IMR-90 (cell line): ENCODE measurements at regions not wholly inside any gene's neighbourhood (a gene's known extent, or its start where the extent isn't known, plus 50 kb on each side); places are given as distances from the start of the nearest gene placed in this dataset.

Experiments used
- ATAC-seq: fragments of 200-7000 bp; cut with Tn5 transposase; 2 replicates; pipeline ENCODE4 v1.9.1; 2020; ENCODE audit warnings: low read depth, mild to moderate bottlenecking, moderate library complexity
- BruUV-seq: library from RNA; stranded (reverse); fragments of 400-500 nt; replicated peaks from 2 replicates; lab custom pipeline; 2021; lab: Mats Ljungman, UMichigan
- CTCF ChIA-PET: fragments of 300-600 bp; formaldehyde crosslinking; extraction: SDS; loops from one replicate; lab custom pipeline; 2021; ENCODE audit warnings: antibody characterized with exemption; lab: Yijun Ruan, JAX
- POLR2A ChIA-PET: fragments of 300-600 bp; sonication (Branson Sonifier 250); formaldehyde crosslinking; loops from one replicate; lab custom pipeline; 2022; ENCODE audit warnings: antibody characterized with exemption; ENCODE audit not compliant: unreplicated experiment; lab: Charles Lee
- DNase-seq: peaks from one replicate; pipeline ENCODE4 v3.0.0; 2013
- H2AFZ ChIP-seq: replicated peaks from 2 replicates; pipeline ENCODE3; 2013; ENCODE audit warnings: low read length, mild to moderate bottlenecking; ENCODE audit not compliant: poor library complexity
- H2AK5ac ChIP-seq: 2 replicates; pipeline ENCODE4 v1.6.1; 2013; ENCODE audit warnings: low read depth, low read length, inconsistent platforms
- H2AK9ac ChIP-seq: replicated peaks from 2 replicates; pipeline ENCODE3; 2013; ENCODE audit warnings: mild to moderate bottlenecking, low read depth, low read length, moderate library complexity; ENCODE audit not compliant: poor library complexity
- H2BK120ac ChIP-seq: 2 replicates; pipeline ENCODE4 v1.6.1; 2013; ENCODE audit warnings: low read depth, low read length, inconsistent platforms
- H2BK15ac ChIP-seq: 3 replicates; pipeline ENCODE4 v1.6.1; 2013; ENCODE audit warnings: low read depth, low read length, inconsistent platforms
- H2BK20ac ChIP-seq: 2 replicates; pipeline ENCODE4 v1.6.1; 2013; ENCODE audit warnings: low read depth, mild to moderate bottlenecking, inconsistent platforms, low read length, moderate library complexity
- H2BK5ac ChIP-seq: 2 replicates; pipeline ENCODE4 v1.6.1; 2013; ENCODE audit warnings: mild to moderate bottlenecking, low read depth, low read length, inconsistent platforms; ENCODE audit not compliant: poor library complexity, severe bottlenecking
- H3K14ac ChIP-seq: replicated peaks from 2 replicates; pipeline ENCODE4 v1.6.1; 2013; ENCODE audit warnings: low read depth, low read length, inconsistent platforms
- H3K18ac ChIP-seq: 2 replicates; pipeline ENCODE4 v1.6.1; 2013; ENCODE audit warnings: low read depth, low read length, control low read depth
- H3K23ac ChIP-seq: 2 replicates; pipeline ENCODE4 v1.6.1; 2013; ENCODE audit warnings: low read depth, low read length, inconsistent platforms
- H3K27ac ChIP-seq: 2 replicates; pipeline ENCODE4 v1.5.1; 2013; ENCODE audit warnings: mild to moderate bottlenecking, control low read depth, low read length; ENCODE audit not compliant: insufficient read depth
- H3K27me3 ChIP-seq: 2 replicates; pipeline ENCODE4 v1.6.1; 2013; ENCODE audit warnings: low read length; ENCODE audit not compliant: control insufficient read depth, insufficient read depth
- H3K36me3 ChIP-seq: 2 replicates; pipeline ENCODE4 v1.6.1; 2013; ENCODE audit warnings: low read length, mixed read lengths; ENCODE audit not compliant: control insufficient read depth, insufficient read depth
- H3K4ac ChIP-seq: 2 replicates; pipeline ENCODE4 v1.6.1; 2013; ENCODE audit warnings: low read depth, low read length, inconsistent platforms
- H3K4me1 ChIP-seq: 2 replicates; pipeline ENCODE4 v1.6.1; 2013; ENCODE audit warnings: low read length, mixed read lengths; ENCODE audit not compliant: control insufficient read depth, insufficient read depth
- H3K4me2 ChIP-seq: 2 replicates; pipeline ENCODE4 v1.6.1; 2013; ENCODE audit warnings: low read depth, mild to moderate bottlenecking, control low read depth, low read length, moderate library complexity
- H3K4me3 ChIP-seq: 2 replicates; pipeline ENCODE4 v1.5.1; 2013; ENCODE audit warnings: low read depth, mild to moderate bottlenecking, control low read depth, low read length, moderate library complexity; ENCODE audit not compliant: insufficient read depth
- H3K56ac ChIP-seq: 2 replicates; pipeline ENCODE4 v1.6.1; 2013; ENCODE audit warnings: low read length, inconsistent platforms; ENCODE audit not compliant: insufficient read depth; ENCODE audit errors: extremely low read depth
- H3K79me1 ChIP-seq, 2 experiments: 2 replicates each; pipeline ENCODE4 v1.6.1; 2013; ENCODE audit warnings: low read length in 2 of 2, inconsistent platforms in 1 of 2, low read depth in 1 of 2
- H3K9ac ChIP-seq: 2 replicates; pipeline ENCODE4 v1.6.1; 2013; ENCODE audit warnings: low read depth, low read length, control low read depth
- H3K9me1 ChIP-seq: 2 replicates; pipeline ENCODE4 v1.6.1; 2013; ENCODE audit warnings: low read length, inconsistent platforms; ENCODE audit not compliant: insufficient read depth
- H3K9me3 ChIP-seq: 2 replicates; pipeline ENCODE4 v1.6.1; 2013; ENCODE audit warnings: low read length; ENCODE audit not compliant: control insufficient read depth, insufficient read depth
- H4K20me1 ChIP-seq: 2 replicates; pipeline ENCODE4 v1.6.1; 2013; ENCODE audit warnings: low read length, inconsistent platforms; ENCODE audit not compliant: insufficient read depth
- H4K5ac ChIP-seq: 2 replicates; pipeline ENCODE4 v1.6.1; 2013; ENCODE audit warnings: mild to moderate bottlenecking, low read depth, low read length, control low read depth
- H4K8ac ChIP-seq, 2 experiments: 2 replicates each; pipeline ENCODE4 v1.6.1; 2013; ENCODE audit warnings: low read depth in 2 of 2, low read length in 2 of 2, control low read depth in 1 of 2, inconsistent platforms in 1 of 2
- H4K91ac ChIP-seq: 2 replicates; pipeline ENCODE4 v1.6.1; 2013; ENCODE audit warnings: low read depth, low read length, inconsistent platforms; ENCODE audit not compliant: insufficient read depth
- BHLHE40 ChIP-seq: fragments of 150-350 bp; IDR thresholded peaks from 2 replicates; pipeline ENCODE4 v1.6.1; 2016; ENCODE audit warnings: mild to moderate bottlenecking, low read depth, low read length
- CEBPB ChIP-seq: IDR thresholded peaks from 2 replicates; pipeline ENCODE4 v1.6.1; 2012; ENCODE audit warnings: low read depth, low read length, improper control_type of control experiment
- CHD1 ChIP-seq: IDR thresholded peaks from 2 replicates; pipeline ENCODE4 v1.6.1; 2012; ENCODE audit warnings: low read depth, low read length, improper control_type of control experiment
- FOS ChIP-seq: fragments of 150-350 bp; IDR thresholded peaks from 2 replicates; pipeline ENCODE4 v1.6.1; 2016; ENCODE audit warnings: low read depth, low read length
- MAFK ChIP-seq: IDR thresholded peaks from 2 replicates; pipeline ENCODE4 v1.6.1; 2012; ENCODE audit warnings: low read depth, low read length, improper control_type of control experiment
- MAZ ChIP-seq: IDR thresholded peaks from 2 replicates; pipeline ENCODE4 v1.6.1; 2012; ENCODE audit warnings: low read depth, mild to moderate bottlenecking, low read length, improper control_type of control experiment, moderate library complexity, borderline replicate concordance
- MXI1 ChIP-seq: IDR thresholded peaks from 2 replicates; pipeline ENCODE4 v1.6.1; 2012; ENCODE audit warnings: low read depth, mild to moderate bottlenecking, low read length, moderate library complexity, borderline replicate concordance
- NFE2L2 ChIP-seq: fragments of 150-350 bp; IDR thresholded peaks from 2 replicates; pipeline ENCODE4 v1.6.1; 2016; ENCODE audit warnings: low read depth, mild to moderate bottlenecking, low read length
- POLR2A ChIP-seq: IDR thresholded peaks from 2 replicates; pipeline ENCODE4 v1.6.1; 2012; ENCODE audit warnings: mild to moderate bottlenecking, low read depth, low read length
- RAD21 ChIP-seq: IDR thresholded peaks from 2 replicates; pipeline ENCODE4 v1.6.1; 2012; ENCODE audit warnings: low read length, improper control_type of control experiment
- RCOR1 ChIP-seq: IDR thresholded peaks from 2 replicates; pipeline ENCODE4 v1.6.1; 2012; ENCODE audit warnings: mild to moderate bottlenecking, low read length, improper control_type of control experiment; ENCODE audit not compliant: insufficient replicate concordance
- RFX5 ChIP-seq: IDR thresholded peaks from 2 replicates; pipeline ENCODE4 v1.8.0; 2012; ENCODE audit warnings: low read depth, mild to moderate bottlenecking, low read length, moderate library complexity
- SMC3 ChIP-seq: fragments of 150-350 bp; IDR thresholded peaks from 2 replicates; pipeline ENCODE4 v1.6.1; 2016; ENCODE audit warnings: low read depth, mild to moderate bottlenecking, antibody characterized with exemption, low read length, moderate library complexity
- WGBS, 2 experiments: methylation state at CpG; one replicate each; pipeline versions ENCODE4 v1.1.5 to v1.1.7; 2013; ENCODE audit warnings: missing lambda C conversion rate in 2 of 2; ENCODE audit not compliant: insufficient read length in 1 of 2; ENCODE audit errors: extremely low coverage in 2 of 2; 5-methylcytosine and 5-hydroxymethylcytosine counted together
- dilution Hi-C: fragments of 300-500 bp; cut with HindIII; formaldehyde crosslinking; loops from one replicate; pipeline ENCODE4 v1.14.3; 2018; ENCODE audit warnings: low sequenced_read_pairs; ENCODE audit not compliant: unreplicated experiment
- in situ Hi-C: fragments of 300-500 bp; cut with MboI; formaldehyde crosslinking; loops from 3 replicates; pipeline ENCODE4 v1.14.3; 2019; ENCODE audit warnings: low sequenced_read_pairs, inconsistent platforms, mixed read lengths
- intact Hi-C: fragments of 100-400 bp; cut with micrococcal nuclease; formaldehyde crosslinking; loops from 2 replicates; pipeline ENCODE4 v1.10.0; 2022
- TF ChIP-seq, protein P1 (sequence below): fragments of 150-350 bp; IDR thresholded peaks from 2 replicates; pipeline ENCODE4 v1.6.1; 2017; ENCODE audit warnings: mild to moderate bottlenecking, antibody characterized with exemption, low read length, low read depth
- TF ChIP-seq, protein P2 (sequence below): fragments of 150-350 bp; IDR thresholded peaks from 2 replicates; pipeline ENCODE4 v1.6.1; 2016; ENCODE audit warnings: low read depth, mild to moderate bottlenecking, low read length, moderate library complexity, borderline replicate concordance
- TF ChIP-seq, protein P3 (sequence below): conservative IDR thresholded peaks from 2 replicates; pipeline ENCODE4 v1.5.1; 2012; ENCODE audit warnings: mild to moderate bottlenecking, low read depth, low read length, improper control_type of control experiment

DNA sequence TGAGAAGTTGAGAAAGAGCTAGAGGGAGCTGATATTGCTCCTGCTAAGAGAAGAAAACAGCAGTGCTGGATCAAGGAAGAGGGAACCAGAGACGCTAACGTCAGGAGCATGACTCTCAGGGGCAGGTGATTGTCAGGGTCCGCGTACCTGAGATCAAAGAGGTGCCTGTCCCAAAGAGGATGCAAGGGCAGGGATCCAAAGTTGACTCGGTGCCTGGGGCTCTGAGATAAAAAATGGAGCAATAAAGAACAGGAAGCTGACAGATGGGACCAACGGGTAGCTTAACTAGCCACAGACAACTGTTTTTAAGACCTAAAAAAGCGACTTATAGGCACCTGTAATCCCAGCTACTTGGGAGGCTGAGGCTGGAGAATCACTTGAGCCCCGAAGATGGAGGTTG is 517.8 kb downstream of the IRX1 start:
- ChIA-PET POLR2A (no interaction called here), CTCF (no interaction called here)
- H3K4me1 ChIP-seq = no peaks in the 10 kb centered on the region
- no peak overlapping the region for H3K18ac ChIP-seq
- H4K91ac ChIP-seq = no peak overlapping the region
- H2AFZ ChIP-seq = no peak overlapping the region
- H3K36me3 ChIP-seq = no peaks in the 10 kb centered on the region
- no peak overlapping the region for H2AK5ac ChIP-seq
- dilution Hi-C loops (no loop called here), in situ Hi-C loops (no loop called here), intact Hi-C loops (no loop called here)
- H3K23ac ChIP-seq = no peak overlapping the region
- H3K14ac ChIP-seq = no peak overlapping the region
- no peak overlapping the region for H3K9ac ChIP-seq
- no peak overlapping the region for H2BK20ac ChIP-seq
- no peak overlapping the region for H3K4me3 ChIP-seq
- no peak overlapping the region for H3K56ac ChIP-seq
- no peak overlapping the region for H3K4ac ChIP-seq
- no peaks in the 10 kb centered on the region for H3K27me3 ChIP-seq
- H2BK120ac ChIP-seq = no peak overlapping the region
- H3K4me2 ChIP-seq = no peak overlapping the region
- TF ChIP-seq RFX5 (no peak), MAFK (no peak), MXI1 (no peak), RCOR1 (no peak), CEBPB (no peak), MAZ (no peak), CHD1 (no peak), FOS (no peak), RAD21 (no peak), SMC3 (no peak), POLR2A (no peak), NFE2L2 (no peak), BHLHE40 (no peak)
- TF ChIP-seq, protein P1, sequence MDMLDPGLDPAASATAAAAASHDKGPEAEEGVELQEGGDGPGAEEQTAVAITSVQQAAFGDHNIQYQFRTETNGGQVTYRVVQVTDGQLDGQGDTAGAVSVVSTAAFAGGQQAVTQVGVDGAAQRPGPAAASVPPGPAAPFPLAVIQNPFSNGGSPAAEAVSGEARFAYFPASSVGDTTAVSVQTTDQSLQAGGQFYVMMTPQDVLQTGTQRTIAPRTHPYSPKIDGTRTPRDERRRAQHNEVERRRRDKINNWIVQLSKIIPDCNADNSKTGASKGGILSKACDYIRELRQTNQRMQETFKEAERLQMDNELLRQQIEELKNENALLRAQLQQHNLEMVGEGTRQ = no peak
- TF ChIP-seq, protein P2, sequence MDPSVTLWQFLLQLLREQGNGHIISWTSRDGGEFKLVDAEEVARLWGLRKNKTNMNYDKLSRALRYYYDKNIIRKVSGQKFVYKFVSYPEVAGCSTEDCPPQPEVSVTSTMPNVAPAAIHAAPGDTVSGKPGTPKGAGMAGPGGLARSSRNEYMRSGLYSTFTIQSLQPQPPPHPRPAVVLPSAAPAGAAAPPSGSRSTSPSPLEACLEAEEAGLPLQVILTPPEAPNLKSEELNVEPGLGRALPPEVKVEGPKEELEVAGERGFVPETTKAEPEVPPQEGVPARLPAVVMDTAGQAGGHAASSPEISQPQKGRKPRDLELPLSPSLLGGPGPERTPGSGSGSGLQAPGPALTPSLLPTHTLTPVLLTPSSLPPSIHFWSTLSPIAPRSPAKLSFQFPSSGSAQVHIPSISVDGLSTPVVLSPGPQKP = no peak
- TF ChIP-seq, protein P3, sequence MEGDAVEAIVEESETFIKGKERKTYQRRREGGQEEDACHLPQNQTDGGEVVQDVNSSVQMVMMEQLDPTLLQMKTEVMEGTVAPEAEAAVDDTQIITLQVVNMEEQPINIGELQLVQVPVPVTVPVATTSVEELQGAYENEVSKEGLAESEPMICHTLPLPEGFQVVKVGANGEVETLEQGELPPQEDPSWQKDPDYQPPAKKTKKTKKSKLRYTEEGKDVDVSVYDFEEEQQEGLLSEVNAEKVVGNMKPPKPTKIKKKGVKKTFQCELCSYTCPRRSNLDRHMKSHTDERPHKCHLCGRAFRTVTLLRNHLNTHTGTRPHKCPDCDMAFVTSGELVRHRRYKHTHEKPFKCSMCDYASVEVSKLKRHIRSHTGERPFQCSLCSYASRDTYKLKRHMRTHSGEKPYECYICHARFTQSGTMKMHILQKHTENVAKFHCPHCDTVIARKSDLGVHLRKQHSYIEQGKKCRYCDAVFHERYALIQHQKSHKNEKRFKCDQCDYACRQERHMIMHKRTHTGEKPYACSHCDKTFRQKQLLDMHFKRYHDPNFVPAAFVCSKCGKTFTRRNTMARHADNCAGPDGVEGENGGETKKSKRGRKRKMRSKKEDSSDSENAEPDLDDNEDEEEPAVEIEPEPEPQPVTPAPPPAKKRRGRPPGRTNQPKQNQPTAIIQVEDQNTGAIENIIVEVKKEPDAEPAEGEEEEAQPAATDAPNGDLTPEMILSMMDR = no peak
- no peak overlapping the region for H4K8ac ChIP-seq
- no peak overlapping the region for H2BK5ac ChIP-seq
- ATAC-seq (no peak), DNase-seq (no peak)
- H2AK9ac ChIP-seq = no peak overlapping the region
- H4K5ac ChIP-seq = no peak overlapping the region
- peaks cover 21% of the 10 kb centered on the region for H3K9me3 ChIP-seq
- no TSS peak for BruUV-seq
- no CpG with 5 or more reads among the region's 8 CpGs for WGBS, 2 experiments
- H2BK15ac ChIP-seq = no peak overlapping the region
- no peaks in the 10 kb centered on the region for H4K20me1 ChIP-seq
- H3K9me1 ChIP-seq = no peaks in the 10 kb centered on the region
- H3K27ac ChIP-seq = no peak overlapping the region
- no peaks in the 10 kb centered on the region for H3K79me1 ChIP-seq
